DND-41 (cell line): ENCODE measurements at regions not wholly inside any gene's neighbourhood (a gene's known extent, or its start where the extent isn't known, plus 50 kb on each side); places are given as distances from the start of the nearest gene placed in this dataset.

ENCODE experiments used
- ATAC-seq: fragments of 200-7000 bp; cut with Tn5 transposase; 3 replicates; pipeline ENCODE4 v1.9.1; 2021; ENCODE audit warnings: low read depth; ENCODE audit not compliant: insufficient read depth
- DNase-seq: peaks from one replicate; pipeline ENCODE4 v3.0.0-alpha.2; 2020
- H2AFZ ChIP-seq: 2 replicates; pipeline ENCODE4 v1.6.0; 2012; ENCODE audit warnings: low read depth, low read length
- H3K27ac ChIP-seq: 2 replicates; pipeline ENCODE4 v1.5.1; 2012; ENCODE audit warnings: low read length, inconsistent platforms
- H3K27me3 ChIP-seq: fragments of 200-600 bp; sonication (generic); 2 replicates; pipeline ENCODE4 v1.6.0; 2012; ENCODE audit warnings: low read length, mild to moderate bottlenecking, inconsistent platforms; ENCODE audit not compliant: insufficient read depth, poor library complexity
- H3K36me3 ChIP-seq: 2 replicates; pipeline ENCODE4 v1.5.1; 2012; ENCODE audit warnings: low read length, inconsistent platforms; ENCODE audit not compliant: insufficient read depth
- H3K4me1 ChIP-seq: 2 replicates; pipeline ENCODE4 v1.5.1; 2012; ENCODE audit warnings: mild to moderate bottlenecking, low read length; ENCODE audit not compliant: insufficient read depth
- H3K4me2 ChIP-seq: 2 replicates; pipeline ENCODE4 v1.6.0; 2012; ENCODE audit warnings: mild to moderate bottlenecking, moderate library complexity, low read length, inconsistent platforms; ENCODE audit not compliant: insufficient read depth
- H3K4me3 ChIP-seq, 2 experiments: fragments of 200-600 bp in 1 of 2; shearing (Covaris generic) in 1 of 2; 2 replicates each; pipeline ENCODE4 v1.5.1; 2012 to 2016; ENCODE audit warnings: inconsistent platforms in 2 of 2, low read length in 2 of 2, mild to moderate bottlenecking in 2 of 2, low read depth in 1 of 2, moderate library complexity in 1 of 2
- H3K79me2 ChIP-seq: 2 replicates; pipeline ENCODE4 v1.6.0; 2012; ENCODE audit warnings: low read length, inconsistent platforms; ENCODE audit not compliant: insufficient read depth
- H3K9ac ChIP-seq: 2 replicates; pipeline ENCODE4 v1.6.0; 2012; ENCODE audit warnings: low read depth, mild to moderate bottlenecking, inconsistent platforms, low read length, moderate library complexity
- H3K9me3 ChIP-seq: 2 replicates; pipeline ENCODE4 v1.5.1; 2012; ENCODE audit warnings: low read length, moderate library complexity, mild to moderate bottlenecking, inconsistent platforms; ENCODE audit not compliant: insufficient read depth, severe bottlenecking
- H4K20me1 ChIP-seq: 2 replicates; pipeline ENCODE4 v1.6.0; 2012; ENCODE audit warnings: low read length; ENCODE audit not compliant: insufficient read depth
- EZH2 ChIP-seq: IDR thresholded peaks from 3 replicates; pipeline ENCODE4 v1.6.1; 2012; ENCODE audit warnings: borderline replicate concordance, low read depth, mild to moderate bottlenecking, moderate library complexity, low read length, inconsistent platforms; ENCODE audit not compliant: severe bottlenecking
- TF ChIP-seq, protein P1 (sequence below): IDR thresholded peaks from 2 replicates; pipeline ENCODE4 v1.5.1; 2012; ENCODE audit warnings: borderline replicate concordance, low read length, moderate library complexity, mild to moderate bottlenecking; ENCODE audit not compliant: poor library complexity, severe bottlenecking; ENCODE audit errors: extremely low read depth

DNA sequence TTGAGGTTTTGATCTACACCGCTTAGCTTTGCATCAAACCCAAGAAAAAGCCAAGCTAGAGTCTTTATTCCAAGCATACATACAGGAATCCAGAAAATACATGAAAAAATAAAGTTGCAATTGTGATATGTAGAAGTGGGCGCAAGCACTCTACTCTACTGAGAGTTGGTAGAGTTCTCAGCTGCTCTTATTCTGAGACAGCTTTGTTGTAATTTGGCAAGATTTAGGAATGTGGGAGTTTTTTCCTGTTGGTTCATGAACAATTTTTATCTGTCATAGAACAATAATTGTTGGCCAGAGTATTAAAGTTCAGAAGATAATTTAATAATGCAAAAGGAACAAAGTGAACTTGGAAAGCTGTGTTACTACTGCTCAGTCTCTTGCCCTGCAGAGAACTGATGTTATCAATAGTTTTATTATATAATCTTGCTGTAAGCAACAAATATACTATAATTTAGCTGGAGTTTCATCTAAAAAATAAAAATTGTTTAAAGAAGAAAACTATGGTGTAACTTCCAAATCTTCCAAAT is 302.0 kb upstream of the RND3 start:
- TF ChIP-seq, protein P1, sequence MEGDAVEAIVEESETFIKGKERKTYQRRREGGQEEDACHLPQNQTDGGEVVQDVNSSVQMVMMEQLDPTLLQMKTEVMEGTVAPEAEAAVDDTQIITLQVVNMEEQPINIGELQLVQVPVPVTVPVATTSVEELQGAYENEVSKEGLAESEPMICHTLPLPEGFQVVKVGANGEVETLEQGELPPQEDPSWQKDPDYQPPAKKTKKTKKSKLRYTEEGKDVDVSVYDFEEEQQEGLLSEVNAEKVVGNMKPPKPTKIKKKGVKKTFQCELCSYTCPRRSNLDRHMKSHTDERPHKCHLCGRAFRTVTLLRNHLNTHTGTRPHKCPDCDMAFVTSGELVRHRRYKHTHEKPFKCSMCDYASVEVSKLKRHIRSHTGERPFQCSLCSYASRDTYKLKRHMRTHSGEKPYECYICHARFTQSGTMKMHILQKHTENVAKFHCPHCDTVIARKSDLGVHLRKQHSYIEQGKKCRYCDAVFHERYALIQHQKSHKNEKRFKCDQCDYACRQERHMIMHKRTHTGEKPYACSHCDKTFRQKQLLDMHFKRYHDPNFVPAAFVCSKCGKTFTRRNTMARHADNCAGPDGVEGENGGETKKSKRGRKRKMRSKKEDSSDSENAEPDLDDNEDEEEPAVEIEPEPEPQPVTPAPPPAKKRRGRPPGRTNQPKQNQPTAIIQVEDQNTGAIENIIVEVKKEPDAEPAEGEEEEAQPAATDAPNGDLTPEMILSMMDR: no peak
- no peak for TF ChIP-seq EZH2
- Histone ChIP-seq H3K9ac (no peak overlapping the region), H3K27ac (no peak overlapping the region), H3K9me3 (peaks cover 7% of the 10 kb centered on the region), H3K4me2 (no peak overlapping the region), H3K27me3 (no peaks in the 10 kb centered on the region), H3K36me3 (no peaks in the 10 kb centered on the region), H3K4me3 (no peak overlapping the region), H3K79me2 (no peaks in the 10 kb centered on the region), H3K4me1 (no peaks in the 10 kb centered on the region), H4K20me1 (no peaks in the 10 kb centered on the region), H2AFZ (no peak overlapping the region)
- ATAC-seq: no peak
- no peak for DNase-seq

DNA sequence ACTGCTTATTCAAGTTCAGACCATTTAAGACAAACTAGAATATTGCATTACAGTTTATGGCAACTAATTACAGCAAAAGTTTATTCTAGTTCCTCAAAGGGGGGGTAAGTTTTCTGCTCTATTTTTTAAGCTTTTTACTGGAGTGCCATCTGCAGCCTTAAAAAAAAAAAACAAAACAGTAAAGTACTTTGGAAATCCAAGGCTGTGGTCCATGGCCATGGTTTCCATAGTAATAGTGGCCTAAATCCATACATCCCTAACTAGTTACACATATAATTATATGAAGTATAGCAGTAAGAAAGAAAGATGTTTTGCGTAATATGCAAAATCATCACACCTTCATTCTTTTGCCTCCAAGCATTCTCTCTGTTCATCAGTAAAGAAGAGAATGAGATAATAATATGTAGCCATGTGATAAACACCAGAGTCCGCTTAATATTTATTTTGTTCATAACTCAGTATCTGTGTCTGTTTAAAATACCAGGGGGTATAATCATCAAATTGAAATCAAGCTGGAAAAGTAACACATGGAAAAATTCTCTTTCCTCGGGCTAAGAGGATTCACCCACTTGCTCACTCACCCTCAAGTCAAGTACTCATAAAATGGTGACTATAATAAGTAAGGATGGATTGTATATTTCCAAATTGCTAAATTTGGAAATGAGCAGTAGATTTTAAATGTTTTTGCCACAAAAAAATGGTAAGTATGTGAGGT is 301.1 kb upstream of the RND3 start:
- TF ChIP-seq, protein P1: no peak
- no peak for TF ChIP-seq EZH2
- Histone ChIP-seq H3K79me2 (no peaks in the 10 kb centered on the region), H3K4me1 (no peaks in the 10 kb centered on the region), H4K20me1 (no peaks in the 10 kb centered on the region), H3K4me2 (no peak overlapping the region), H3K36me3 (no peaks in the 10 kb centered on the region), H3K27me3 (no peaks in the 10 kb centered on the region), H3K27ac (no peak overlapping the region), H3K9ac (no peak overlapping the region), H2AFZ (no peak overlapping the region), H3K9me3 (peaks cover 7% of the 10 kb centered on the region), H3K4me3 (no peak overlapping the region)
- ATAC-seq: no peak
- DNase-seq: no peak

DNA sequence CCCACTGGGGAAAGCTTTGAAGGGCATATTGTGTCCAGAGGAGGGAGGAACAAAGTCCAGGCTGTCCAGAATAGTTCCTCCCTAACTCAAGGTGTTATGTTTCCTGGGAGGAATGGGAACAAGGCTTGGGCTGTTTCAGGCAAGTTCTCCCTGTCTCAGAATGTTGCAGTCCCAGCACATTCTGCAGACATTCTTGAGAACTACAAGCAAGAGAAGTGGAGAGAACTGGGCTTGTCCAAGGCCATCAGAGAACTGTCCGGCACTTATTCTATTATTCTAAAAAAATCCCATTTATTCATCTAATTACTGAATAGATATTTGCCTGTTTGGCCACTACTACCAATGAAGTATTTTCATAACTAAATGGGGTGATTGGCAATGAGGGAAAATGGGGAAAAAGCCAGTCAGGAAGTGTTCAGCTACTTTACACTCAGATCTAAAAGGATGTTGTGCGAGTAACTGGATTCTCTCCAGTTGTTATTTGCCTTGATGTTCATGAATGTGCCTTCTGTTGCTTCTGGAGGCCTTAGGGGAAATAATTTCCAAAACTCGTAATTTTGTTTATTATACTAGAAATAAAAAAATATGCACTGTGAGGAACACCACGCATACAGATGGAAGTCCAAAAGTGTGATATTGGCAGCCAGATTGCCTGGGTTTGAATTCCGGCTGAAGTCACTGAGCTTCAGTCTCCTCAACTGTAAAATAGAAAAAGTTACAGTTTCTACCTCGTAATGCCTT is 300.1 kb upstream of the RND3 start:
- Histone ChIP-seq H3K4me2 (no peak overlapping the region), H3K79me2 (no peaks in the 10 kb centered on the region), H3K9me3 (peaks cover 7% of the 10 kb centered on the region), H4K20me1 (no peaks in the 10 kb centered on the region), H2AFZ (peak overlapping the region; percentile 56; the same call in 1 of the 2 replicates), H3K36me3 (no peaks in the 10 kb centered on the region), H3K4me1 (no peaks in the 10 kb centered on the region), H3K4me3 (no peak overlapping the region), H3K27ac (no peak overlapping the region), H3K27me3 (no peaks in the 10 kb centered on the region), H3K9ac (no peak overlapping the region)
- no peak for ATAC-seq
- DNase-seq: no peak
- TF ChIP-seq EZH2: no peak
- TF ChIP-seq, protein P1: no peak
